HG03354 (cell line): ENCODE measurements at regions not wholly inside any gene's neighbourhood (a gene's known extent, or its start where the extent isn't known, plus 50 kb on each side); places are given as distances from the start of the nearest gene placed in this dataset.

ENCODE experiments used
- ATAC-seq: cut with Tn5 transposase; IDR thresholded peaks from one replicate; pipeline ENCODE4 v1.9.1; 2021; ENCODE audit warnings: mild to moderate bottlenecking; ENCODE audit not compliant: unreplicated experiment, poor library complexity, severe bottlenecking

- ATAC-seq = no peak
Observed at GRCh38 chr6:122524056-122524455, 52.4 kb upstream of the SERINC1 start.

GRCh38 chr6:122530440-122531046 lies 58.9 kb upstream of the SERINC1 start:
- ATAC-seq = peak; percentile 97

- ATAC-seq = no peak
Observed at GRCh38 chr6:122548281-122548680, 61.9 kb upstream of the PKIB start.

GRCh38 chr6:122548820-122549219 lies 61.4 kb upstream of the PKIB start:
- no peak for ATAC-seq

- ATAC-seq = no peak
Observed at GRCh38 chr6:122553697-122554096, 56.5 kb upstream of the PKIB start.

- ATAC-seq = no peak
Observed at GRCh38 chr6:122555561-122555960, 54.6 kb upstream of the PKIB start.

- ATAC-seq = no peak
Observed at GRCh38 chr6:122558080-122558479, 52.1 kb upstream of the PKIB start.
